ENCODE measurements at regions not wholly inside any gene's neighbourhood (a gene's known extent, or its start where the extent isn't known, plus 50 kb on each side); places are given as distances from the start of the nearest gene placed in this dataset.

DNA sequence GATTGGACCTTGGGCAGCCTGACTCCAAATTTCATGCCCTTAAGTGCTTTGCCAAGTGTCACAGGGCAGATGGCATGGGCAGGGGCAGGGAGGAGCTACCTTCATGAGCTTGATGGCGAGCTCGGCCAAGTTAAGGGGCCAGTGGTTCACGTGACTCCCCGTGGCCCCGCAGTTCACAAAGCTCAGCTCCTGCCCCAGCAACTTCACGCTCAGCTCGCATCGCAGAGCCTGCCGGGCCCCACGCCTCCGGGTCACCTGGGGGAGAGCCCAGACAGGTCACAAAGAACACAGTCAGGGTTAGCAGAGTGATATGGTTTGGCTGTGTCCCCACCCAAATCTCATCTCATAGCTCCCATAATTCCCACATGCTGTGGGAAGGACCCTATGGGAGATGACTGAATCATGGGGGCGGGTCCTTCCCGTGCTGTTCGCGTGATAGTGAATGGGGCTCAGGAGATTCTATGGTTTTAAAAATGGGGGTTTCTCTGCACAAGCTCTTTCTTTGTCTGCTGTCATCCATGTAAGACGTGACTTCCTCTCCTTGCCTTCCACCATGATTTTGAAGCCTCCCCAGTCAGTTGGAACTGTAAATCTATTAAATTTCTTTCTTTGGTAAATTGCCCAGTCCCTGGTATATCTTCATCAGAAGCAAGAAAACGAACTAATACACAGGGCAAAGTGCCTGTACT, 108.1 kb downstream of the LITAF start:
- DNase-seq = no peak

DNA sequence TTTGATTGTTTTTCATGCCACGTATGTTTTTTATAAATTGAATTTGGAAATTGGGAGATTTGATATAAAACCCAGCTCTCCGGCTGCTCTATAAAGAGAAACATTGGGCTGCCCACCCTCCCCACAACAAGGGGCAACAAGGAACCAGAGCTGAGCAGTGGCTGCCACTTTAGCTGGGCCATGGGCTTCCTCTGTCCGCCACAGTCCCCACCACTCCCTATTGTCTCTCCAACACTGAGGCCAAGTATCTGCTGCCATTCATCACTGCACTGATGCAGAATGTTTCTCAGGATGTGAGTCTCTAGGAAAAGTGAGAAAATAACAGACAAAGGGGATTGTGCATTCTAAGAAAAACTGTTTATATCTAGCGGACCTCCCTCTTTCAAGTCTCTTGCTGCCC, 106.8 kb downstream of the LITAF start:
- no peak for DNase-seq

DNA sequence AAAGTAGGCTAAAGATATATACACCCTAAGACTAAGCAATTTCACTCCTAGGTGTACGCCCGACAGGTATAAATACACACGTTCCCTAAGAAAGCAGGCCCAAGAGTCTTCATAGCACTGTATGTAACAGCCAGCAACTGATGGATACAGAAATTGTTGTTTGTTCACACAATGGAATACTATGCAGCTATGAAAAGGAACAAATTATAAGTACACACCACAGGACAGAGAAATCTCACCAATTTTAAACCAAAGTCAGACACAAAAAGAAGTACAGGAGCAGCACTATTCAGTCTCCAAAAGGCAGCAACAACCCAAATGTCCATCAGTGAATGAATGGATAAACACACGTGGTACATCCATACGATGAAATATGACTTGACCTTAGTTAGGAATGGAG, 106.1 kb downstream of the LITAF start:
- no peak for DNase-seq

DNA sequence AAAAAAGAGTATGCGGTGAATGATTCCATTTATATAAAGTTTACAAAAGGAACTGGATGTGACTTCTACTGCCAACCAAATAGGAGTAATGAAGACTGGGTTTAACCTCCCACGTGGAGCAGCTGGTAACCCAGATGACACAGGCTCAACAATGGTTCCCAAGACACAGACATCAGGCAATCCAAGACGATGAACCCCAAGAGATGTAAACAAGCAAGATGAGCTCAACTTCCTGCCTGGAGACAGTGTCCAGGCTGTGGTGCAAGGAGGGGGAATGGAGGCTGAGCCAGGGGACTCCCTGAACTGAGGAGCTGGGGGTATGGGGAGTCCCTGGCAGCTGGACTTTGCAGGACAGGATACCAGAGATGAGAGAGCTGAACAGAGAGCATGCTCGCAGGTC, 104.7 kb downstream of the LITAF start:
- no peak for DNase-seq

DNA sequence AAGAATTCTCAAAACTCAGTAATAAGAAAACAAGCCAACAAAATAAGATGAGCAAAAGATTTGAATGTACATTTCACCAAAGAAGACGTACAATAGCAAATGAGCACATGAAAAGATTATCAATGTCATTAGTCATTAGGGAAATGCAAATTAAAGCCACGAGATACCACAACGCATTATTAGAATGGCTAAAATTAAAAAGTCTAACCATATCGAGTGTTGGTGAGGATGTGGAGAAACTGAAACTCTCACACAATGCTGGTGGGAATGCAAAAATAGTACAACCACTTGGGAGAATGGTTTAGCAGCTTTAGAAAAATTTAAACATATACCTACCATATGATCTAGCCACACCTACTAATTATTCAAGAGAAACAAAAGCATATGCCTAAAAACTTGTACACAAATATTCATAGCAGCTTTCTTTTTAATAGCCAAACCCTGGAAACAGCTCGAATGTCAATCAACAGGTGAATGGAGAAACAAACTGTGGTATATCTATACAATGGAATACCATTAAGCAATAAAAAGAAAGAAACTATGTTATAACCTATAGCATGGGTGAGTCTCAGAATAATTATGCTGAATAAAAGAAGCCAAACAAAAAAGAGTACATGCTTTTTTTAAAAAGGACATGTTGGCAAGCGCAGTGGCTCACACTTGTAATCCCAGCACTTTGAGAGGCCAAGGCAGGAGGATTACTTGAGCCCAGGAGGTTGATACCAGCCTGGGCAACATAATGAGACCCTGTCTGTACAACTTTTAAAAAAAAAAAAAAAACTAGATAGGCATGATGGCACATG, 103.6 kb downstream of the LITAF start:
- no peak for DNase-seq

DNA sequence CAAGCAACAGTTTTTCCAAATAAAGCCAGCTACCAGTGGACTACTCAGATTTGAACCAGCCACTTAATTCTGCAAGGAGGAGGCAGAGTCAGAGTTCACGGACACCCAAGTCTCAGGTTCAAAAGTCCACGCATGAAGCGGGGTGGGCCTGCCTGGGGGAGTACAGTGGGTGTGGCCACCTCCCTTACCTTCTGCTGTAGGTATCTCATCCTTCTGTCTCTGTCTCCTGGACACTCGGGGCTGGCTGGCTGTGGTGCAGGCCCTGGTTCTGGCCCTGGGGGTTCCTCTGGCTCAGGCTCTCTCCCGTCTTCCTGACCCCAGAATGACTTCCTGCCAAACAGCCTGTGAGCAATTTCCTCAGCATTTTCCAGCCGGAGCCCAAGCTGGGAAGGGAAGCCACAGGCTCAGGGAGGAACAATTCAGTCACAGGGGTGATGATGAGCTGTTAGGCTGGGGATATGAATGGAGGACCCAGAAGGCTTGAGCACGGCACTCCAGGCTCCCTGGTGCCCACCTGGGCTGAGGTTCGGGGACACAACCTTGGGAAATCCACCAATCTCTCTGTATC, 101.9 kb downstream of the LITAF start:
- DNase-seq = no peak

DNA sequence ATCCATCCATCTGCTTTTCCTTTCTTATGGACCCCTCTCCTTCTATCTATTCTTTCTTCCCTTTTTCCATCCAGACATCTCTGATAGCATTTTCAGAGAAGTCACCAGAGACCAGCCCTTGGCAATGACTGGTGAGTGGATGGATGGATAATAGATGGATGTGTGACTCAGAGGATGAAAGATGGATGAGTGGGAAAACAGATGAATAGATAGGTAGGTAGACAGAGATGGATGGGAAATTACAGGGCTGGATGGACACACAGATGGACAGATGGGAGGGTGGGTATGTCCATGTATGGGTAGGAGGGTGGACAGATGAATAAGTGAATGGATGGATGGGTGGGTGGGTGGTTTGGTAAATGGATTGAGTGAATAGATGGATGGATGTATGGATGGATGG, 101.0 kb downstream of the LITAF start:
- DNase-seq = no peak

DNA sequence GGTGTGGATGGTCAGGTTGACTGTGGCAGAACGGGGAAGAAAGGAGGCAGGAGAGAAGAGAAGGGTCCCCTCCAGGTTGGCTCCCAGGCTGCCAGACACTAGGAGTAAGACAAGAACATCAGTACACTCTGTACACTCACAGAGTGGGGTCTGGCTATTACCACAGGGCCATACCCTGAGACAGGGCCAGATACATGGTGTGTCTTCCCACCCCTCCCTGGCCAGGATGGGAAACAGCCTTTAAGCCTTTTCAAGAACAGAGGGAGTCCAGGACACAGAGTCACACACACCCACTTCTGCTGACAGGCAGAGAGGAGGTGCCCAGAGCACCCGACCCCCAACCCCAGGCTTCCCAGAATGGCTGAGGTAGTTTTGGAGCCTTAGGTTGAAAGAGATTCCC, 99.4 kb downstream of the LITAF start:
- no peak for DNase-seq

DNA sequence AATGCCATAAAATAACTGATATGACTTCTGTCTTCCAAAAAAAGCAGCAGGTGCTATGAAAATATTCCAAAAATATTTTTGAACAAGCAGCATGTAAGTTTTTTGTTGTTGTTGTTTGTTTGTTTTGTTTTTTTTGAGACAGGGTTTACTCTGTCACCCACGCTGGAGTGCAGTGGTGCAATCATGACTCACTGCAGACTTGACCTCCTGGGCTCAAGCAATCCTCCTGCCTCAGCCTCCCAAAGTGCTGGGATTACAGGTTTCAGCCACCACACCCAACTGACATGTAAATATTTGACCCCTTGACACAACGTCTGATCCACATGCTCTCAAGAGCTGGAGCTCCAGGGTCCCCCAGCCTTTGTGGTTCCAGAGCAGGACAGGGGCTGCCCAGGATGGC, 98.4 kb downstream of the LITAF start:
- DNase-seq = no peak

DNA sequence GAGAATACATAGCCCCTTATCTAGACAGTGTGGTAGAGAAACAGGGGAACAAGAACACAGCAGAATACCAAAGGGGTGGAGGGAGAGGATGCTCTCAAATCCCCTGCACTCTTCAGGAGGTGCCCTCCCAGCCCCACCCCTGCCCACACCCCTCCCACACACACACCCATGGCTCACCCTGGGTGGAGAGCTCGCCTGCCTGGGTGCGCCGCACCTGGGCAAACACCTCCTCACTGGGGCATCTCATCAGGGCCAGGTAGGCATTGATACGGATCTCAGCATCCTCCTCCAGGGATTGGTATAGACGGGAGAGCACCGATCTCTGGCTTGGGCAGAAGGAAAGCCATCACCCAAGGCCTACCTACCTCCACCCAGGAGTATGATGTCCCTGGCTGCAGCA, 95.2 kb downstream of the LITAF start:
- no peak for DNase-seq

DNA sequence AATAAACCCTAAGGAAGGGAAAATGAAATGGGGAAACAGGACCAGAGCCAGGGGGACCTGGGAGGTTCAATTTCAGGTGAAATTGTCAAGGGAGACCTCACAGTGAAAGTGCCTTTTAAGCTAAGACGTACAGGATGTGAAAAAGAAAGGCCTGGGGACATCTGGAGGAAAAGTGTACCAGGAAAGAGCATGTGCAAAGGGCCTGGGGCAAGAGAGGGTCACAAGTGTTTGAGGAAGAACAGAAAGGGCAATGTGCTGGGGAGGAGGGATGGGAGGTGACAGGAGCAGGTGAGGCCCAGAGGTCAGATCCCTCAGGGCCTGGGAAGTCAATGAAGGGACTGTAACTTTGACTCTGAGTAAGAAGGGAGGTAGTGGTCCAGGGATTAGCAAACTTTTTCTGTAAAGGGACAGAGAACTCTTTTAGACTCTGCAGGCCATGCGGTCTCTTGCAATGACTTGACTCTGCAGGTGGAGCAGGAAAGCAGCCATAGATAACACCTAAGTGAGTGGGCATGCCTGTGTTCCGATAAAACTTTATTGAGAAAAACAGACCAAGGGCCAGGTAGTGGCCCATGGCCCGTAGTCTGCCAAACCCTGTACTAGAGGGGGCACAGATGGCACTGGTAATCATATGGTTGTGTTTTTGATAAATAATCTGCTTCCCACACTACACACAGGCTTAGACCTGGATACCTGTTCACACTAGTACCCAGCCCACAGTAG, 93.8 kb downstream of the LITAF start:
- peak; percentile 39 for DNase-seq

DNA sequence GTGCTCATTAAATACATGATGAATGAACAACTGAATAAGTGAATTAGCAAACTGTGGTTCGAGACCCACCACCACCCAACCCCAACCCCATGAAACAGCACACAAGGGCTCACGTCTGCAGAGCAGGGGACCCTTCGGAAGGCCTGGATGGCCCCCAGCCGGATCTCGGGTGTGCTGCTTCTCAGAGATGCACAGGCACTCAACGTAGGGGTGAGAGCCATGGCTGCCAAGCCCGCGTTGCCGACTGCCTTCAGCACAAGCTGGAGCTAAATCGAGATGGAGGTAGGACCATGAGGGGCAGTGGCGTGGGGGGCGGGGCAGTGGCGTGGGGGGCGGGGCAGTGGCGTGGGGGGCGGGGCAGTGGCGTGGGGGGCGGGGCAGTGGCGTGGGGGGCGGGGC, 93.2 kb downstream of the LITAF start:
- peak; percentile 33 for DNase-seq

DNA sequence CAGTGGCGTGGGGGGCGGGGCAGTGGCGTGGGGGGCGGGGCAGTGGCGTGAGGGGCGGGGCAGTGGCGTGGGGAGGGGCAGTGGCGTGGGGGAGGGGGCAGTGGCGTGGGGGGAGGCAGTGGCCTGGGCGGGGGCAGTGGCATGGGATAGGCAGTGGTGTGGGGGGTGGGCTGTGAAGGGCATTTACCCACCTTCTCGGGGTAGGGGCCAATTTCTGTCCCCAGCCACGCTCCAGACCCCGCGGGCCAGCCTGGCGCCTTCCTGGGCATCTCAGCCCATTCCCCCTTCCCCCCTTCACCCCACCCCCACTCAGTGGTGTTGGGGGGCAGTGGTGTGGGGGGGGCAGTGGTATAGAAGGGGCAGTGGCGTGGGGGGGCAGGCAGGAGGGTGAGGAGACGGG, 92.7 kb downstream of the LITAF start:
- peak; percentile 41 for DNase-seq

DNA sequence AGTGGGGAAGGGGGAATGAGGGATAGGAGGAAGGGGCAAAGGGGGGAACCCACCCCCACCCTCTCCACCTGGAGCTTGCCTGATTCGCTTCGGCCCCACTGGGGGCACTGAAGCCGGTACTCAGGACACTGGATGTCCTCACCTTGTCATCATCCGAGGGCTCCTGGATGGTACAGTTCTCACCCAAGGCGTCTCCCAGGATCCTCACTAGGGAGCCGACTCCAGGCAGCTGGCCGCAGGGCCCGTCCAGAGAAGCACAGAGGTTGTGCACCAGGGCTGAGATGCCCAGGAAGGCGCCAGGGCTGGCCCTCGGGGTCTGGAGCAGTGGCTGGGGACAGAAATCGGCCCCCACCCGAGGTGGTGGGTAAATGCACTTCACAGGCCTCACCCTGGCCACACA, 92.3 kb downstream of the LITAF start:
- peak; percentile 79 for DNase-seq

DNA sequence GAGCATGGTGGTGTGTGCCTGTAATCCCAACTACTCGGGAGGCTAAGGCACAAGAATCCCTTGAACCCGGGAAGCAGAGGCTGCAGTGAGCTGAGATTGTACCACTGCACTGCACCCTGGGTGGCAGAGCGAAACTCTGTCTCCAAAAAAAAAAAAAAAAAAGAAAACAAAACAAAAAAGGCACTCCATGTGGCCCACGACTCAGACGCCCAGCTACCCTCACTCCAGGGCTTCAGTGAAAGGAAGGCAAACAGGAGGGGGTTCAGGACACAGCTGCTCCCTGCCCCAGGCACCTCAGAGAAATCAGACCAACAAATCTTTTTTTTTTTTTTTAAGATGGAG, 91.7 kb downstream of the LITAF start:
- DNase-seq = peak; percentile 97
